Caco-2 (cell line): ENCODE measurements at regions not wholly inside any gene's neighbourhood (a gene's known extent, or its start where the extent isn't known, plus 50 kb on each side); places are given as distances from the start of the nearest gene placed in this dataset.
A peak's percentile ranks its signal among the peaks of the same experiment; 100 is the strongest.

Source experiments
- BruUV-seq: library from RNA; stranded (reverse); fragments of 400-500 nt; replicated peaks from 2 replicates; lab custom pipeline; 2021; lab: Mats Ljungman, UMichigan
- CTCF ChIA-PET: fragments of 300-600 bp; sonication (Branson Sonifier 250); formaldehyde crosslinking; loops from one replicate; lab custom pipeline; 2022; ENCODE audit warnings: antibody characterized with exemption; lab: Charles Lee
- POLR2A ChIA-PET: fragments of 300-600 bp; sonication (Branson Sonifier 250); formaldehyde crosslinking; loops from one replicate; lab custom pipeline; 2022; ENCODE audit warnings: antibody characterized with exemption; lab: Charles Lee
- DNase-seq, 2 experiments: peaks; one replicate each; pipeline versions ENCODE4 v3.0.0 to v3.0.0-alpha.2; 2020 to 2022
- H3K27me3 ChIP-seq: replicated peaks from 2 replicates; pipeline ENCODE4 v1.6.0; 2011; ENCODE audit warnings: low read length; ENCODE audit not compliant: control insufficient read depth, insufficient read depth
- H3K36me3 ChIP-seq: 2 replicates; pipeline ENCODE4 v1.5.1; 2011; ENCODE audit warnings: low read length; ENCODE audit not compliant: control insufficient read depth, insufficient read depth
- H3K4me1 ChIP-seq: fragments of 250-450 bp; sonication (Bioruptor Pico); 2 replicates; pipeline ENCODE4 v1.5.1; 2020; ENCODE audit warnings: mild to moderate bottlenecking
- H3K4me3 ChIP-seq: 2 replicates; pipeline ENCODE4 v1.5.1; 2011; ENCODE audit warnings: low read depth, mild to moderate bottlenecking, control low read depth, low read length
- H3K9me3 ChIP-seq: fragments of 250-450 bp; sonication (Bioruptor Pico); 2 replicates; pipeline ENCODE4 v1.5.1; 2020; ENCODE audit warnings: mild to moderate bottlenecking, moderate library complexity
- H3K27ac Mint-ChIP-seq: one replicate; pipeline ENCODE4 v1.8.0; 2022; ENCODE audit warnings: mixed read lengths; ENCODE audit not compliant: unreplicated experiment
- H3K27me3 Mint-ChIP-seq: one replicate; pipeline ENCODE4 v1.8.0; 2022; ENCODE audit warnings: mixed read lengths; ENCODE audit not compliant: insufficient read depth, unreplicated experiment
- H3K36me3 Mint-ChIP-seq: one replicate; pipeline ENCODE4 v1.8.0; 2022; ENCODE audit warnings: mild to moderate bottlenecking, mixed read lengths; ENCODE audit not compliant: insufficient read depth, unreplicated experiment
- H3K4me1 Mint-ChIP-seq: one replicate; pipeline ENCODE4 v1.8.0; 2022; ENCODE audit warnings: low read depth, mixed read lengths; ENCODE audit not compliant: unreplicated experiment
- H3K4me3 Mint-ChIP-seq: one replicate; pipeline ENCODE4 v1.8.0; 2022; ENCODE audit warnings: mild to moderate bottlenecking, moderate library complexity, mixed read lengths; ENCODE audit not compliant: unreplicated experiment
- H3K9me3 Mint-ChIP-seq: one replicate; pipeline ENCODE4 v1.8.0; 2022; ENCODE audit warnings: mixed read lengths; ENCODE audit not compliant: unreplicated experiment
- intact Hi-C: fragments of 100-400 bp; cut with micrococcal nuclease; formaldehyde crosslinking; loops from one replicate; pipeline ENCODE4 v1.10.0; 2022; ENCODE audit not compliant: unreplicated experiment
- TF ChIP-seq, protein P1 (sequence below), 2 experiments: fragments of 200-600 bp in 1 of 2; IDR thresholded peaks; 1 replicate in 1 of 2; 2 replicates in 1 of 2; pipeline versions ENCODE4 v1.5.1 to v1.8.0; 2011 to 2022; ENCODE audit warnings: antibody characterized with exemption in 1 of 2, control low read depth in 1 of 2, inconsistent platforms in 1 of 2, low read depth in 1 of 2, low read length in 1 of 2, mild to moderate bottlenecking in 1 of 2, moderate library complexity in 1 of 2; ENCODE audit not compliant: insufficient read depth in 1 of 2, severe bottlenecking in 1 of 2, unreplicated experiment in 1 of 2

DNA sequence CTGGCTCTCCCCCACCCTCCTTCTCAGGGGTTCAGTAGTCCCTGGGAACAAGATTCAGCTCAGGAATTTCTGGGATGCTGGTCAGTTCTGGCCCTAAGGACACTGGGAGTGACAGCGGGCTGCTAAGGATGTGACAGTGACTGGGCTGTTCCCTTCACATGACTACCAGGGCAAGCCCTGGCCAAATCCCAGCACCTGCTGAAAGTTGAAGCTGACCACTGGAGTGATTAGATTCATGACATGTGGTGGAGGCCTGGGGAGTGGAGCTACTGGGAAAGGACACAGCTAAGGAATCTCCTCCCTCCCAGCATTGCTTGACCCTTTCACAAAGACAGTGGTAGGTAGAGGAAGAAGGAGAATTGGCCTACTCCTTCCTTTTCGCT, 204.9 kb downstream of the DAD1 start:
- POLR2A ChIA-PET: no interaction called here

GRCh38 chr14:22383515-22384166, 205.4 kb downstream of the DAD1 start:
- H3K27me3 Mint-ChIP-seq: no peaks in the 10 kb centered on the region
- no peaks in the 10 kb centered on the region for H3K36me3 Mint-ChIP-seq
- no peak for DNase-seq
- no peaks in the 10 kb centered on the region for H3K9me3 ChIP-seq
- TF ChIP-seq, protein P1, sequence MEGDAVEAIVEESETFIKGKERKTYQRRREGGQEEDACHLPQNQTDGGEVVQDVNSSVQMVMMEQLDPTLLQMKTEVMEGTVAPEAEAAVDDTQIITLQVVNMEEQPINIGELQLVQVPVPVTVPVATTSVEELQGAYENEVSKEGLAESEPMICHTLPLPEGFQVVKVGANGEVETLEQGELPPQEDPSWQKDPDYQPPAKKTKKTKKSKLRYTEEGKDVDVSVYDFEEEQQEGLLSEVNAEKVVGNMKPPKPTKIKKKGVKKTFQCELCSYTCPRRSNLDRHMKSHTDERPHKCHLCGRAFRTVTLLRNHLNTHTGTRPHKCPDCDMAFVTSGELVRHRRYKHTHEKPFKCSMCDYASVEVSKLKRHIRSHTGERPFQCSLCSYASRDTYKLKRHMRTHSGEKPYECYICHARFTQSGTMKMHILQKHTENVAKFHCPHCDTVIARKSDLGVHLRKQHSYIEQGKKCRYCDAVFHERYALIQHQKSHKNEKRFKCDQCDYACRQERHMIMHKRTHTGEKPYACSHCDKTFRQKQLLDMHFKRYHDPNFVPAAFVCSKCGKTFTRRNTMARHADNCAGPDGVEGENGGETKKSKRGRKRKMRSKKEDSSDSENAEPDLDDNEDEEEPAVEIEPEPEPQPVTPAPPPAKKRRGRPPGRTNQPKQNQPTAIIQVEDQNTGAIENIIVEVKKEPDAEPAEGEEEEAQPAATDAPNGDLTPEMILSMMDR (IDR thresholded peaks at IDR 0.05; ENCODE audit: insufficient read depth in 1 of 2, low read depth in 1 of 2, low read length in 1 of 2, severe bottlenecking in 1 of 2, unreplicated experiment in 1 of 2): no peak
- H3K4me1 ChIP-seq: peaks cover 84% of the 10 kb centered on the region
- intact Hi-C loops: loop anchor here (2.0 kb wide), 1 partner anchor 119 kb away; no protein-coding TSS in a partner anchor
- POLR2A ChIA-PET: no interaction called here
- peaks cover 55% of the 10 kb centered on the region for H3K4me1 Mint-ChIP-seq
- CTCF ChIA-PET: interaction anchor here (1.5 to 2.4 kb wide), 3 partner anchors 8 to 187 kb away, joined by 5 to 13 read pairs (median 5); no protein-coding TSS in a partner anchor
- H3K4me3 ChIP-seq: no peak overlapping the region
- H3K36me3 ChIP-seq: no peaks in the 10 kb centered on the region
- peak overlapping the region; percentile 18 for H3K4me3 Mint-ChIP-seq
- no TSS peak for BruUV-seq
- no peaks in the 10 kb centered on the region for H3K27me3 ChIP-seq
- H3K27ac Mint-ChIP-seq: peak overlapping the region; percentile 62
- H3K9me3 Mint-ChIP-seq: no peaks in the 10 kb centered on the region

More for the DNA sequence above, 204.9 kb downstream of the DAD1 start:
- H3K36me3 Mint-ChIP-seq: no peaks in the 10 kb centered on the region
- TF ChIP-seq, protein P1 (IDR thresholded peaks at IDR 0.05; ENCODE audit: insufficient read depth in 1 of 2, low read depth in 1 of 2, low read length in 1 of 2, severe bottlenecking in 1 of 2, unreplicated experiment in 1 of 2): no peak
- H3K4me1 Mint-ChIP-seq: peaks cover 55% of the 10 kb centered on the region
- H3K4me3 Mint-ChIP-seq: no peak overlapping the region
- BruUV-seq: no TSS peak
- H3K9me3 Mint-ChIP-seq: no peaks in the 10 kb centered on the region
- H3K9me3 ChIP-seq: no peaks in the 10 kb centered on the region
- no peak overlapping the region for H3K4me3 ChIP-seq
- H3K27me3 ChIP-seq: no peaks in the 10 kb centered on the region
- no peaks in the 10 kb centered on the region for H3K27me3 Mint-ChIP-seq
- intact Hi-C loops: loop anchor here (2.0 kb wide), 1 partner anchor 119 kb away; no protein-coding TSS in a partner anchor
- CTCF ChIA-PET: interaction anchor here (1.2 to 2.4 kb wide), 4 partner anchors 9 to 186 kb away, joined by 4 to 13 read pairs (median 5); no protein-coding TSS in a partner anchor
- peaks cover 79% of the 10 kb centered on the region for H3K4me1 ChIP-seq
- no peak for DNase-seq
- H3K36me3 ChIP-seq: no peaks in the 10 kb centered on the region; the same call in 1 of the 2 replicates
- peak overlapping the region; percentile 63 for H3K27ac Mint-ChIP-seq

- intact Hi-C loops: no loop called here
- ChIA-PET CTCF (interaction anchor here (1.7 kb wide), 1 partner anchor 64 kb away, joined by 4 read pairs; no protein-coding TSS in a partner anchor), POLR2A (no interaction called here)
- H3K36me3 ChIP-seq: no peaks in the 10 kb centered on the region
- no peaks in the 10 kb centered on the region for H3K9me3 ChIP-seq
- BruUV-seq: no TSS peak
- peaks cover 91% of the 10 kb centered on the region for H3K4me1 ChIP-seq
- Mint-ChIP-seq H3K27ac (peak overlapping the region; percentile 62), H3K4me3 (peak overlapping the region; percentile 18), H3K36me3 (no peaks in the 10 kb centered on the region), H3K9me3 (no peaks in the 10 kb centered on the region), H3K27me3 (no peaks in the 10 kb centered on the region), H3K4me1 (peaks cover 61% of the 10 kb centered on the region)
- no peak overlapping the region for H3K4me3 ChIP-seq
- no peaks in the 10 kb centered on the region for H3K27me3 ChIP-seq
- no peak for DNase-seq
- TF ChIP-seq, protein P1 (IDR thresholded peaks at IDR 0.05; ENCODE audit: insufficient read depth in 1 of 2, low read depth in 1 of 2, low read length in 1 of 2, severe bottlenecking in 1 of 2, unreplicated experiment in 1 of 2): no peak
These were observed 206.1 kb downstream of the DAD1 start for GRCh38 chr14:22382955-22383354.
